Nephron progenitor cell (in vitro differentiated cells): ENCODE measurements at regions not wholly inside any gene's neighbourhood (a gene's known extent, or its start where the extent isn't known, plus 50 kb on each side); places are given as distances from the start of the nearest gene placed in this dataset.

Source experiments
- DNase-seq: peaks from one replicate; pipeline ENCODE4 v3.0.0; 2021
- H3K27ac Mint-ChIP-seq: 2 replicates; pipeline ENCODE4 v1.8.0; 2021; ENCODE audit warnings: mild to moderate bottlenecking, moderate library complexity, mixed read lengths
- H3K27me3 Mint-ChIP-seq: 2 replicates; pipeline ENCODE4 v1.8.0; 2021; ENCODE audit warnings: mild to moderate bottlenecking, low read depth, mixed read lengths; ENCODE audit not compliant: poor library complexity
- H3K36me3 Mint-ChIP-seq: 2 replicates; pipeline ENCODE4 v1.8.0; 2021; ENCODE audit warnings: low read depth, mixed read lengths
- H3K4me1 Mint-ChIP-seq: 2 replicates; pipeline ENCODE4 v1.8.0; 2021; ENCODE audit warnings: mixed read lengths
- H3K4me3 Mint-ChIP-seq: 2 replicates; pipeline ENCODE4 v1.8.0; 2021; ENCODE audit warnings: mild to moderate bottlenecking, moderate library complexity, mixed read lengths
- H3K9me3 Mint-ChIP-seq: 2 replicates; pipeline ENCODE4 v1.8.0; 2021; ENCODE audit warnings: mild to moderate bottlenecking, moderate library complexity, mixed read lengths
- CTCF ChIP-seq: fragments of 200-600 bp; sonication (generic); IDR thresholded peaks from 2 replicates; pipeline ENCODE4 v1.5.0; 2021; ENCODE audit warnings: antibody characterized with exemption

- H3K4me3 Mint-ChIP-seq, result no peak overlapping the region
- TF ChIP-seq CTCF, result no peak
Measured at GRCh38 chr21:14718951-14719350, 172.8 kb upstream of the SAMSN1 start.

GRCh38 chr21:14716761-14717396 is 170.8 kb upstream of the SAMSN1 start:
- no peak overlapping the region for H3K4me3 Mint-ChIP-seq
- TF ChIP-seq CTCF, result no peak
- no peak overlapping the region for H3K27ac Mint-ChIP-seq
- peaks cover 6% of the 10 kb centered on the region for H3K9me3 Mint-ChIP-seq
- no peak for DNase-seq
- H3K27me3 Mint-ChIP-seq, result no peaks in the 10 kb centered on the region
- no peaks in the 10 kb centered on the region for H3K4me1 Mint-ChIP-seq
- H3K36me3 Mint-ChIP-seq, result no peaks in the 10 kb centered on the region

More at GRCh38 chr21:14718951-14719350, 172.8 kb upstream of the SAMSN1 start:
- Mint-ChIP-seq H3K27ac (no peak overlapping the region), H3K9me3 (no peaks in the 10 kb centered on the region), H3K4me1 (no peaks in the 10 kb centered on the region), H3K36me3 (no peaks in the 10 kb centered on the region), H3K27me3 (no peaks in the 10 kb centered on the region)
- no peak for DNase-seq

- no peak for TF ChIP-seq CTCF
- Mint-ChIP-seq H3K4me3 (no peak overlapping the region), H3K4me1 (no peaks in the 10 kb centered on the region), H3K27me3 (no peaks in the 10 kb centered on the region), H3K36me3 (no peaks in the 10 kb centered on the region), H3K27ac (no peak overlapping the region), H3K9me3 (peaks cover 7% of the 10 kb centered on the region)
- no peak for DNase-seq
Measured at GRCh38 chr21:14713109-14713508, 167.0 kb upstream of the SAMSN1 start.

GRCh38 chr21:14712121-14712715 is 166.1 kb upstream of the SAMSN1 start:
- H3K4me1 Mint-ChIP-seq, result no peaks in the 10 kb centered on the region
- H3K36me3 Mint-ChIP-seq, result no peaks in the 10 kb centered on the region
- H3K27me3 Mint-ChIP-seq, result no peaks in the 10 kb centered on the region
- peaks cover 7% of the 10 kb centered on the region for H3K9me3 Mint-ChIP-seq
- H3K4me3 Mint-ChIP-seq, result no peak overlapping the region
- H3K27ac Mint-ChIP-seq, result no peak overlapping the region
- no peak for TF ChIP-seq CTCF
- no peak for DNase-seq

- Mint-ChIP-seq H3K27ac (no peak overlapping the region), H3K4me3 (no peak overlapping the region), H3K36me3 (no peaks in the 10 kb centered on the region), H3K9me3 (peaks cover 7% of the 10 kb centered on the region), H3K27me3 (no peaks in the 10 kb centered on the region), H3K4me1 (no peaks in the 10 kb centered on the region)
- TF ChIP-seq CTCF, result no peak
- no peak for DNase-seq
Measured at GRCh38 chr21:14711287-14711686, 165.2 kb upstream of the SAMSN1 start.

GRCh38 chr21:14707511-14708020 is 161.5 kb upstream of the SAMSN1 start:
- Mint-ChIP-seq H3K27ac (no peak overlapping the region), H3K4me3 (no peak overlapping the region), H3K36me3 (no peaks in the 10 kb centered on the region), H3K4me1 (no peaks in the 10 kb centered on the region), H3K9me3 (peaks cover 7% of the 10 kb centered on the region), H3K27me3 (no peaks in the 10 kb centered on the region)
- DNase-seq, result no peak
- no peak for TF ChIP-seq CTCF
